ENCODE measurements at regions not wholly inside any gene's neighbourhood (a gene's known extent, or its start where the extent isn't known, plus 50 kb on each side); places are given as distances from the start of the nearest gene placed in this dataset.

- TF ChIP-seq EZH2 (IDR thresholded peaks at IDR 0.05; ENCODE audit: low read depth) = no peak
- no peak for TF ChIP-seq CTCF (conservative IDR thresholded peaks at IDR 0.05)
These were observed 167.6 kb upstream of the SOX11 start for GRCh38 chr2:5524551-5524950.
